T-cell (primary cell): ENCODE measurements at regions not wholly inside any gene's neighbourhood (a gene's known extent, or its start where the extent isn't known, plus 50 kb on each side); places are given as distances from the start of the nearest gene placed in this dataset.

ENCODE experiments used
- ATAC-seq, 4 experiments: fragments of 200-7000 bp in 3 of 4; fragments of 150-1000 bp in 1 of 4; cut with Tn5 transposase; replicated peaks in 1 of 4; 1 replicate in 3 of 4; 2 replicates in 1 of 4; pipeline ENCODE4 v1.10.0; 2021; ENCODE audit warnings: moderate library complexity in 3 of 4, mild to moderate bottlenecking in 2 of 4, moderate number of reproducible peaks in 1 of 4
- CTCF ChIA-PET, 2 donors: fragments of 300-600 bp; sonication (Branson Sonifier 250); formaldehyde crosslinking; loops; one replicate each; lab custom pipeline; 2022; ENCODE audit warnings: antibody characterized with exemption in 2 of 2; lab: Charles Lee
- POLR2A ChIA-PET, 2 donors: fragments of 300-600 bp; sonication (Branson Sonifier 250); formaldehyde crosslinking; loops; one replicate each; lab custom pipeline; 2022; ENCODE audit warnings: antibody characterized with exemption in 2 of 2; lab: Charles Lee
- DNase-seq, 35 experiments: peaks; one replicate each; pipeline versions ENCODE4 v3.0.0 to v3.0.0-alpha.2; 2013 to 2023
- H3K27ac ChIP-seq: one replicate; pipeline ENCODE4 v1.5.1; 2013; ENCODE audit warnings: low read length
- H3K27me3 ChIP-seq, 2 experiments: replicated peaks in 1 of 2; 1 replicate in 1 of 2; 2 replicates in 1 of 2; pipeline versions ENCODE4 v1.6.1 to v1.7.0; 2013; ENCODE audit warnings: low read length in 1 of 2, mixed read lengths in 1 of 2; ENCODE audit not compliant: control insufficient read depth in 2 of 2, insufficient read depth in 2 of 2; ENCODE audit errors: extremely low read depth in 1 of 2
- H3K36me3 ChIP-seq, 2 donors: 1 replicate in 1 of 2; 2 replicates in 1 of 2; pipeline versions ENCODE4 v1.6.1 to v1.7.0; 2013; ENCODE audit warnings: low read length in 1 of 2; ENCODE audit not compliant: control insufficient read depth in 2 of 2, insufficient read depth in 1 of 2; ENCODE audit errors: extremely low read depth in 1 of 2
- H3K4me1 ChIP-seq, 2 experiments: 1 replicate in 1 of 2; 2 replicates in 1 of 2; pipeline versions ENCODE4 v1.6.1 to v1.7.0; 2013; ENCODE audit warnings: low read length in 2 of 2, mixed read lengths in 1 of 2; ENCODE audit not compliant: insufficient read depth in 2 of 2, control insufficient read depth in 1 of 2; ENCODE audit errors: extremely low read depth in 1 of 2
- H3K4me3 ChIP-seq, 2 donors: 1 replicate in 1 of 2; 2 replicates in 1 of 2; pipeline versions ENCODE4 v1.5.1 to v1.7.0; 2013; ENCODE audit warnings: mild to moderate bottlenecking in 2 of 2, low read length in 1 of 2, moderate library complexity in 1 of 2; ENCODE audit not compliant: control insufficient read depth in 1 of 2; ENCODE audit errors: extremely low read depth in 1 of 2
- H3K9me3 ChIP-seq: 2 replicates; pipeline ENCODE4 v1.7.0; 2013
- H3K27ac Mint-ChIP-seq, 2 donors: one replicate each; pipeline ENCODE4 v1.8.0; 2020 to 2021; ENCODE audit warnings: mild to moderate bottlenecking in 2 of 2, mixed read lengths in 2 of 2
- H3K27me3 Mint-ChIP-seq, 2 donors: one replicate each; pipeline ENCODE4 v1.8.0; 2021 to 2022; ENCODE audit warnings: mixed read lengths in 2 of 2
- H3K36me3 Mint-ChIP-seq: one replicate; pipeline ENCODE4 v1.8.0; 2021; ENCODE audit warnings: mixed read lengths
- H3K4me1 Mint-ChIP-seq, 3 donors: one replicate each; pipeline ENCODE4 v1.8.0; 2020 to 2022; ENCODE audit warnings: mixed read lengths in 3 of 3, mild to moderate bottlenecking in 1 of 3
- H3K4me3 Mint-ChIP-seq, 3 donors: one replicate each; pipeline ENCODE4 v1.8.0; 2020 to 2022; ENCODE audit warnings: mild to moderate bottlenecking in 3 of 3, mixed read lengths in 3 of 3, moderate library complexity in 3 of 3
- H3K9me3 Mint-ChIP-seq, 3 donors: one replicate each; pipeline ENCODE4 v1.8.0; 2020 to 2022; ENCODE audit warnings: mixed read lengths in 3 of 3
- WGBS: methylation state at CpG from one replicate; pipeline ENCODE4 v1.1.5; 2013; ENCODE audit warnings: missing lambda C conversion rate; ENCODE audit not compliant: insufficient coverage; 5-methylcytosine and 5-hydroxymethylcytosine counted together

GRCh38 chr3:27560484-27561056, 76.4 kb upstream of the SLC4A7 start:
- Mint-ChIP-seq H3K4me3 (no peak overlapping the region), H3K9me3 (no peaks in the 10 kb centered on the region), H3K4me1 (no peaks in the 10 kb centered on the region), H3K27ac (no peak overlapping the region), H3K27me3 (peaks cover 0 to 3% of the 10 kb centered on the region in 2 donors), H3K36me3 (no peaks in the 10 kb centered on the region)
- Histone ChIP-seq H3K9me3 (no peaks in the 10 kb centered on the region), H3K36me3 (no peaks in the 10 kb centered on the region), H3K4me1 (no peaks in the 10 kb centered on the region), H3K27ac (no peak overlapping the region), H3K4me3 (no peak overlapping the region), H3K27me3 (no peaks in the 10 kb centered on the region)
- DNase-seq (no peak), ATAC-seq (no peak)
- WGBS = no CpG with 5 or more reads among the region's 11 CpGs
- ChIA-PET POLR2A (no interaction called here), CTCF (no interaction called here)

DNA sequence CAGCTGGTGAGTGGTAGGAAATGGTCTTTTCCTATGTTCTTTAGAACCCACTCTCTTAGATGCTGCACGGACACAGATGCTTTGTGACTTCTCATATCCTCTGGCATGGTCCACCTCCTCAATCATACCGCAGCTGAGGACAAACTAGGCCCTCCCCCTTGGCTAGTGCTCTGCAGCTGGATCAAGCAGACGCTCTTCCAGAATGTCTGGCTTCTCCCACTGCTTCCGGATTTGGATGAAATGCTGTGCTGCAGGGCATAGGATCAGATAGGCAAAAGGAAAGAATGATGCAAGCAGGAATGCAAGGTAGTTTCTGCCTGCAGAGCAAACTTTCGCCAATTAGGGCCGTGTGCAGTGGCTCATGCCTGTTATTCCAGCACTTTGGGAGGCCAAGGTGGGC, 75.7 kb upstream of the SLC4A7 start:
- CTCF ChIA-PET = no interaction called here
- H3K4me3 ChIP-seq = no peak overlapping the region
- DNase-seq (no peak), ATAC-seq (no peak)
- no peaks in the 10 kb centered on the region for H3K27me3 ChIP-seq
- H3K9me3 ChIP-seq = no peaks in the 10 kb centered on the region
- WGBS = 87% methylated on average over 4 of the region's 6 CpGs
- Mint-ChIP-seq H3K27ac (no peak overlapping the region), H3K27me3 (peaks cover 0 to 3% of the 10 kb centered on the region in 2 donors), H3K9me3 (no peaks in the 10 kb centered on the region), H3K4me3 (no peak overlapping the region), H3K4me1 (no peaks in the 10 kb centered on the region), H3K36me3 (no peaks in the 10 kb centered on the region)
- no peak overlapping the region for H3K27ac ChIP-seq
- H3K36me3 ChIP-seq = no peaks in the 10 kb centered on the region
- POLR2A ChIA-PET = no interaction called here
- no peaks in the 10 kb centered on the region for H3K4me1 ChIP-seq

DNA sequence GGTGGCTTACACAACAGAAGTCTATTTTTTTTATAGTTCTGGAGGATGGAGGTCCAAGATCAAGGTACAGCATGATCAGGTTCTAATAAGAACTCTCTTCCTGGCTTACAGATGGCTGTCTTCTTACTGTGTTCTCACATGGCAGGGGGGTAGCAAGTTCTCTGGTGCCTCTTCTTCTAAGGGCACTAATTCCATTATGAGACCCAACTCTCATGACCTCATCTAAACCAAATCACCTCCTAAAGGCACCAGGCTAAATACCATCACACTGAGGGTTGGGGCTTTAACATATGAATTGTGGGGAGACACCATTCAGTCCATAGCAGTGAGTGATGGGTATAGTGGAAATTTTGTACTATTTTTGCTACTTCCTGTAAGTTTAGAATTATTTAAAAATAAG, 75.2 kb upstream of the SLC4A7 start:
- Mint-ChIP-seq H3K27ac (no peak overlapping the region), H3K4me3 (no peak overlapping the region), H3K9me3 (no peaks in the 10 kb centered on the region), H3K36me3 (no peaks in the 10 kb centered on the region), H3K4me1 (no peaks in the 10 kb centered on the region), H3K27me3 (peaks cover 0 to 3% of the 10 kb centered on the region in 2 donors)
- H3K9me3 ChIP-seq = no peaks in the 10 kb centered on the region
- no peaks in the 10 kb centered on the region for H3K4me1 ChIP-seq
- H3K4me3 ChIP-seq = no peak overlapping the region
- ATAC-seq = no peak
- DNase-seq = no peak
- POLR2A ChIA-PET = no interaction called here
- CTCF ChIA-PET = no interaction called here
- no peaks in the 10 kb centered on the region for H3K36me3 ChIP-seq
- no peaks in the 10 kb centered on the region for H3K27me3 ChIP-seq
- H3K27ac ChIP-seq = no peak overlapping the region

DNA sequence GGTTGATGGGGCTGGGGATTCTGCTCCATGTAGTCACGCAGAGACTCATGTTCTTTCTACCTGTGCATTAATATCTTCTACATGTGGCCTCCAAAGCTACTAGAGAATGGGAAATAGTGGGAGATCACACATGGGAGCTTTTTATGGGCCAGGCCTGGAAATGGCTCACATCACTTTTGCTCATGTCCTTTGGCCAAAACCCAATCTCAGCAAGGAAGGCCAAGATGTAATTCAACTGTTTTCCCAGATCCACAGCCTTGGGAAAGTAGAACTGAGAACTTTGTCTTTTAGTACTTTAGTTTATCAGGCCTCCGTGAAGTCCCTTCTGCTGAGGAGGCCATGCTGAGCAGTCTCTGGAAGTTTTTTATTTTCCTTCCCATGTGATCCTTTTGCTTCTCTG, 73.2 kb upstream of the SLC4A7 start:
- Histone ChIP-seq H3K27me3 (no peaks in the 10 kb centered on the region), H3K4me1 (no peaks in the 10 kb centered on the region), H3K36me3 (no peaks in the 10 kb centered on the region), H3K27ac (no peak overlapping the region), H3K9me3 (no peaks in the 10 kb centered on the region), H3K4me3 (no peak overlapping the region)
- no peak overlapping the region for H3K4me3 Mint-ChIP-seq
- CTCF ChIA-PET = no interaction called here
- H3K27ac Mint-ChIP-seq = no peak overlapping the region
- WGBS = no CpG with 5 or more reads among the region's 2 CpGs
- peaks cover 0 to 3% of the 10 kb centered on the region in 2 donors for H3K27me3 Mint-ChIP-seq
- ATAC-seq (no peak), DNase-seq (no peak)
- peaks cover 0 to 2% (median 0%) of the 10 kb centered on the region in 3 donors for H3K9me3 Mint-ChIP-seq
- POLR2A ChIA-PET = interaction anchor here in 1 of 2 donors (0.7 kb wide), 1 partner anchor 20 kb away, joined by 4 read pairs; no protein-coding TSS in a partner anchor
- H3K4me1 Mint-ChIP-seq = no peaks in the 10 kb centered on the region
- H3K36me3 Mint-ChIP-seq = no peaks in the 10 kb centered on the region

DNA sequence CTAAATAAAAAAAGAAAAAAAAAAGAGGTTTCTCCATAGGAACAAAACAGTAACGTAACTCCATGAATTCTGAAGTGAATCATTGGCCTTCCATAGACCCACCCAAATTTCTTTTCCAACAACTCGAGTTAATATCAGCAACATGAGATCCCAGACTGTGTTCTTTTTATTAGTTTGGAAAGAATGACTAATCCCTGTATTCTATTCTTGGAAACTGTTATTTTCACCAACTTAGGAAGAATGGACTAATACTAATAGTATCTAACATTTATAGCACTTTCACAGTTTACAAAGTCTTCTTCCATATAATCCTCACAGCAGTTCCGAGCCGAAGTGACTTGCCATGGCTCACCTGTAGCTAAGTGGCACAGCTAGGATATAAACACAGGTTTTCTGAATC, 72.7 kb upstream of the SLC4A7 start:
- no CpG with 5 or more reads among the region's 4 CpGs for WGBS
- ATAC-seq = no peak
- Histone ChIP-seq H3K36me3 (no peaks in the 10 kb centered on the region), H3K9me3 (no peaks in the 10 kb centered on the region), H3K4me3 (no peak overlapping the region), H3K27ac (no peak overlapping the region), H3K27me3 (no peaks in the 10 kb centered on the region), H3K4me1 (no peaks in the 10 kb centered on the region)
- DNase-seq = no peak
- Mint-ChIP-seq H3K4me3 (no peak overlapping the region), H3K27ac (no peak overlapping the region), H3K9me3 (peaks cover 0 to 5% (median under 1%) of the 10 kb centered on the region in 3 donors), H3K36me3 (no peaks in the 10 kb centered on the region), H3K4me1 (no peaks in the 10 kb centered on the region), H3K27me3 (peaks cover 0 to 3% of the 10 kb centered on the region in 2 donors)
- ChIA-PET POLR2A (no interaction called here), CTCF (no interaction called here)

DNA sequence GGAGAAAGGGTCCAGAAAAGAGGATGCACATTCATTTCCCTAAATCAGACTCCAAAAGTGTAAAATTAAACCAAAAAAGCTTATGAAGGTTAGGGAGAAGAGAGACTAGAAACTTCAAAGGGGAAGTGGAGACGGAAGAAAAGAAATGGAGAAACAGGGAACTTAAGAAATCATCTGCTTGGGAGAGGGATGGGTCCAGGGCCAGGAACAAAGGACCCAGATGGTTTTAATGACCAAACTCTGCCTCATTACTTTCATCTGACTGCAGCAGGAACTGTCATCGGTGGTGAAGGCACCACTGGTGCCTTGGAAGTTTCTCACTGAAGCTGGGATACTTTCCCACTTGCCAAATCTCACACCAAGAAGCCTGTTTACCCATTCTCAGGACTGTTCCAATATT, 70.5 kb upstream of the SLC4A7 start:
- CTCF ChIA-PET = interaction anchor here in 1 of 2 donors (0.8 kb wide), 1 partner anchor 9 kb away, joined by 3 read pairs; no protein-coding TSS in a partner anchor

More for the DNA sequence above, 70.5 kb upstream of the SLC4A7 start:
- Histone ChIP-seq H3K4me1 (no peaks in the 10 kb centered on the region), H3K9me3 (no peaks in the 10 kb centered on the region), H3K27ac (no peak overlapping the region), H3K4me3 (no peak overlapping the region), H3K27me3 (no peaks in the 10 kb centered on the region), H3K36me3 (no peaks in the 10 kb centered on the region)
- Mint-ChIP-seq H3K36me3 (no peaks in the 10 kb centered on the region), H3K27ac (no peak overlapping the region), H3K4me1 (no peaks in the 10 kb centered on the region), H3K27me3 (peaks cover 0 to 3% of the 10 kb centered on the region in 2 donors), H3K9me3 (peaks cover 0 to 11% (median 4%) of the 10 kb centered on the region in 3 donors), H3K4me3 (no peak overlapping the region)
- ATAC-seq = no peak
- WGBS = 57% methylated on average over 1 of the region's 2 CpGs
- no peak for DNase-seq
- POLR2A ChIA-PET = no interaction called here
